HFFc6 (cell line): ENCODE measurements at regions not wholly inside any gene's neighbourhood (a gene's known extent, or its start where the extent isn't known, plus 50 kb on each side); places are given as distances from the start of the nearest gene placed in this dataset. TPM values are rescaled to one million over a fixed set of nuclear protein-coding genes. Genes with fewer than 3 reads are reported as not detected.

Experiments
- microRNA-seq: library from miRNA; unstranded; fragments of <30 nt; microRNA quantifications from one replicate; pipeline ENCODE4, GENCODE V29; 2019

Small RNA genes lying in the stretch of these regions (microRNA-seq; reads per million reads assigned to microRNA genes)
- not detected for gene MIR3680-1
